Adrenal gland (tissue), 9 donors: ENCODE measurements at regions not wholly inside any gene's neighbourhood (a gene's known extent, or its start where the extent isn't known, plus 50 kb on each side); places are given as distances from the start of the nearest gene placed in this dataset.

Experiments used
- DNase-seq, 7 donors: peaks; one replicate each; pipeline ENCODE4 v3.0.0-alpha.2; 2019 to 2020
- H3K27ac ChIP-seq, 5 donors: fragments of 200-600 bp; sonication (generic) in 4 of 5; 1 replicate in 3 of 5; 2 replicates in 2 of 5; pipeline versions ENCODE4 v1.5.1 to v1.8.0; 2016 to 2020; ENCODE audit warnings: mild to moderate bottlenecking in 1 of 5
- H3K27me3 ChIP-seq: fragments of 200-600 bp; 2 replicates; pipeline ENCODE4 v1.8.0; 2021
- H3K36me3 ChIP-seq, 2 donors: fragments of 200-600 bp; replicated peaks in 1 of 2; 1 replicate in 1 of 2; 2 replicates in 1 of 2; pipeline versions ENCODE4 v1.5.1 to v1.8.0; 2018 to 2022
- H3K4me1 ChIP-seq, 2 donors: fragments of 200-600 bp; replicated peaks in 1 of 2; 1 replicate in 1 of 2; 2 replicates in 1 of 2; pipeline versions ENCODE4 v1.5.1 to v1.8.0; 2018 to 2021
- H3K4me3 ChIP-seq, 4 donors: fragments of 200-600 bp; sonication (generic) in 3 of 4; one replicate each; pipeline ENCODE4 v1.5.1; 2016 to 2018
- H3K9me3 ChIP-seq, 3 donors: fragments of 200-600 bp; sonication (generic) in 1 of 3; replicated peaks in 1 of 3; 1 replicate in 2 of 3; 2 replicates in 1 of 3; pipeline versions ENCODE4 v1.5.1 to v1.8.0; 2016 to 2021
- POLR2A ChIP-seq, 2 donors: fragments of 450-650 bp; IDR thresholded peaks; one replicate each; pipeline ENCODE4 v1.6.1; 2017; ENCODE audit warnings: antibody characterized with exemption in 2 of 2, mild to moderate bottlenecking in 2 of 2, moderate library complexity in 1 of 2
- WGBS, 4 donors: extraction: QIAGEN DNeasy Blood & Tissue Kit in 2 of 4; methylation state at CpG; one replicate each; pipeline versions ENCODE4 v1.1.5 to v1.1.7; 2013 to 2017; 5-methylcytosine and 5-hydroxymethylcytosine counted together
- intact Hi-C, 2 donors: fragments of 100-400 bp; cut with DNase I; formaldehyde crosslinking; loops; one replicate each; pipeline versions ENCODE4 v1.14.1 to v1.15.0; 2022 to 2023
- TF ChIP-seq, protein P1 (sequence below), 6 experiments: fragments of 450-650 bp in 4 of 6; fragments of 200-600 bp in 2 of 6; sonication (generic) in 1 of 6; IDR thresholded peaks; 1 replicate in 5 of 6; 2 replicates in 1 of 6; pipeline versions ENCODE4 v1.5.1 to v1.8.0; 2016 to 2021; ENCODE audit warnings: antibody characterized with exemption in 6 of 6, mild to moderate bottlenecking in 2 of 6, moderate library complexity in 1 of 6
- donor health status: healthy with polysubstance abuse.
- donor health status: Bipolar disorder and iron deficiency.
- donor health status: DM: yes; HTN: yes; CAD: no.
- donor health status: DM: no; HTN: no; CAD: no.
- donor health status: DM: no; HTN: no; CAD: no.

- no peaks in the 10 kb centered on the region for H3K4me1 ChIP-seq
- no peak overlapping the region for H3K27ac ChIP-seq
- no peaks in the 10 kb centered on the region for H3K9me3 ChIP-seq
- intact Hi-C loops = no loop called here
- H3K36me3 ChIP-seq = no peaks in the 10 kb centered on the region
- no peak for TF ChIP-seq POLR2A (IDR thresholded peaks at IDR 0.05)
- TF ChIP-seq, protein P1, sequence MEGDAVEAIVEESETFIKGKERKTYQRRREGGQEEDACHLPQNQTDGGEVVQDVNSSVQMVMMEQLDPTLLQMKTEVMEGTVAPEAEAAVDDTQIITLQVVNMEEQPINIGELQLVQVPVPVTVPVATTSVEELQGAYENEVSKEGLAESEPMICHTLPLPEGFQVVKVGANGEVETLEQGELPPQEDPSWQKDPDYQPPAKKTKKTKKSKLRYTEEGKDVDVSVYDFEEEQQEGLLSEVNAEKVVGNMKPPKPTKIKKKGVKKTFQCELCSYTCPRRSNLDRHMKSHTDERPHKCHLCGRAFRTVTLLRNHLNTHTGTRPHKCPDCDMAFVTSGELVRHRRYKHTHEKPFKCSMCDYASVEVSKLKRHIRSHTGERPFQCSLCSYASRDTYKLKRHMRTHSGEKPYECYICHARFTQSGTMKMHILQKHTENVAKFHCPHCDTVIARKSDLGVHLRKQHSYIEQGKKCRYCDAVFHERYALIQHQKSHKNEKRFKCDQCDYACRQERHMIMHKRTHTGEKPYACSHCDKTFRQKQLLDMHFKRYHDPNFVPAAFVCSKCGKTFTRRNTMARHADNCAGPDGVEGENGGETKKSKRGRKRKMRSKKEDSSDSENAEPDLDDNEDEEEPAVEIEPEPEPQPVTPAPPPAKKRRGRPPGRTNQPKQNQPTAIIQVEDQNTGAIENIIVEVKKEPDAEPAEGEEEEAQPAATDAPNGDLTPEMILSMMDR (IDR thresholded peaks at IDR 0.05) = no peak
- no peak for DNase-seq
- H3K27me3 ChIP-seq = no peaks in the 10 kb centered on the region
- 41 to 67% (median 56%) methylated on average over 1 of the region's 1 CpG for WGBS, 4 donors
- H3K4me3 ChIP-seq = no peak overlapping the region
Measured at GRCh38 chr15:53009093-53009492, 219.0 kb upstream of the ONECUT1 start.

- DNase-seq = no peak
- Histone ChIP-seq H3K4me1 (no peaks in the 10 kb centered on the region), H3K36me3 (no peaks in the 10 kb centered on the region), H3K27me3 (no peaks in the 10 kb centered on the region), H3K27ac (no peak overlapping the region), H3K4me3 (no peak overlapping the region), H3K9me3 (no peaks in the 10 kb centered on the region)
- intact Hi-C loops = no loop called here
- TF ChIP-seq, protein P1 (IDR thresholded peaks at IDR 0.05) = no peak
- no peak for TF ChIP-seq POLR2A (IDR thresholded peaks at IDR 0.05)
- WGBS, 4 donors = 47 to 60% (median 56%) methylated on average over 4 of the region's 4 CpGs
Measured at GRCh38 chr15:53000409-53000808, 210.3 kb upstream of the ONECUT1 start.

DNA sequence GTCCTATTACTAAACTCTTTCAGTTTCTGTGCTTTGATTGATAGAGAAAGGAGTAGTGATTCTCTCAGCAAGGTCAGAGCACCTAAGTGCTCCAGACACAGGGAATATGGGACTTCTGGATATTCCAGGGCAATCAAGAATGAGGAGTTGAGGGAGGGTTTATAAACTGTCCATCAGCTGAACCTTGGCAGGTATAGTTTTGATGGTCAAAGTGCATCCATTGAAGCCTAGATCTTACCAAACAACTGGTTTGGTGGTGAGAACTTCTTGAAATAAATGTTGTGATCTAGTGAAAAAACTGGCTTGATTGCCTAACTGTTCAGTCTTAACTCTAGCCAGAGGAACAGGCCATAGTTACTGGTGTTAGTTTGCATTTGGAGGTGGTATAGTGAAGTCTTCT is 207.0 kb upstream of the ONECUT1 start:
- Histone ChIP-seq H3K27me3 (no peaks in the 10 kb centered on the region), H3K27ac (no peak overlapping the region), H3K36me3 (no peaks in the 10 kb centered on the region), H3K4me3 (no peak overlapping the region), H3K9me3 (no peaks in the 10 kb centered on the region), H3K4me1 (no peaks in the 10 kb centered on the region)
- TF ChIP-seq, protein P1 (IDR thresholded peaks at IDR 0.05) = no peak
- TF ChIP-seq POLR2A (IDR thresholded peaks at IDR 0.05) = no peak
- DNase-seq = no peak
- intact Hi-C loops = no loop called here

- Histone ChIP-seq H3K4me3 (no peak overlapping the region), H3K36me3 (no peaks in the 10 kb centered on the region), H3K9me3 (no peaks in the 10 kb centered on the region), H3K27me3 (no peaks in the 10 kb centered on the region), H3K4me1 (no peaks in the 10 kb centered on the region), H3K27ac (no peak overlapping the region)
- DNase-seq = no peak
- 44 to 75% (median 65%) methylated on average over 1 of the region's 1 CpG for WGBS, 4 donors
- TF ChIP-seq, protein P1 (IDR thresholded peaks at IDR 0.05) = no peak
- no peak for TF ChIP-seq POLR2A (IDR thresholded peaks at IDR 0.05)
- intact Hi-C loops = no loop called here
Measured at GRCh38 chr15:52994290-52994689, 204.2 kb upstream of the ONECUT1 start.
